ENCODE measurements at regions not wholly inside any gene's neighbourhood (a gene's known extent, or its start where the extent isn't known, plus 50 kb on each side); places are given as distances from the start of the nearest gene placed in this dataset.

DNA sequence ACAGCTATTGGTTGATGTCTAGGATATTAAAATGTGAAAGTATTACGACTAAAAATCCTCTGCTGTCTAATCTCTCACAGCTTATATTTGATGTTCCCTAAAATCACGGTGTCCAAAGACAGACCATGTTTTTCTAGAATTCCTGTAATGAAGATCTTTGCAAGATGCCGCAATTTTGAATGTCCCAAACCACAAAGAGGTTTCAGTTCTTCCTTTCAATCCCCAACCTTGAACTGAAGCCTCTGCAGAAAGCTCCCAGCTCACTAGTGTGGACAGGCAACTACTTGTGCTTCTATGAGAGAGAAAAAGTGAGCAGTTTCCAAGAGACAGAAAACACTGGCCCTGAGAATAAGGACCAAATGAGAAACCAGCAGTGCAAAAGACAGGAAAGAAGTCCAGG lies 370.1 kb downstream of the FOXA2 start:
- Histone ChIP-seq H2BK5ac (ENCODE audit: insufficient read length, low read length) (no peak overlapping the region), H2BK120ac (ENCODE audit: low read depth, low read length, poor library complexity, severe bottlenecking) (no peak overlapping the region), H3K9me3 (ENCODE audit: control insufficient read depth, low read depth, low read length) (no peaks in the 10 kb centered on the region), H4K5ac (ENCODE audit: insufficient read length, low read depth, low read length) (no peak overlapping the region), H3K18ac (ENCODE audit: insufficient read length, low read depth, low read length) (no peak overlapping the region), H3K4me1 (ENCODE audit: insufficient read depth, low read length) (no peaks in the 10 kb centered on the region), H3K23ac (ENCODE audit: insufficient read length, low read depth, low read length) (no peak overlapping the region), H2BK20ac (ENCODE audit: low read depth, low read length, poor library complexity, severe bottlenecking) (no peak overlapping the region), H2BK12ac (ENCODE audit: insufficient read length, low read depth, low read length) (no peak overlapping the region), H2AK5ac (ENCODE audit: insufficient read length, low read length) (no peak overlapping the region), H3K23me2 (ENCODE audit: insufficient read length, low read depth, low read length, poor library complexity, severe bottlenecking) (no peaks in the 10 kb centered on the region), H3K56ac (ENCODE audit: insufficient read length, low read depth, low read length) (no peak overlapping the region), H3K14ac (ENCODE audit: insufficient read depth, low read length) (no peak overlapping the region), H3K9ac (ENCODE audit: extremely low read depth, insufficient read length, low read length) (no peak overlapping the region), H4K20me1 (ENCODE audit: control insufficient read depth, insufficient read depth, insufficient read length) (no peaks in the 10 kb centered on the region), H3K27ac (ENCODE audit: insufficient read length, low read depth, low read length) (no peak overlapping the region), H3K4me2 (ENCODE audit: insufficient read depth, insufficient read length, low read length) (no peak overlapping the region), H3K27me3 (ENCODE audit: insufficient read depth, low read length) (no peaks in the 10 kb centered on the region), H3K4ac (ENCODE audit: low read depth, low read length) (no peak overlapping the region), H2AFZ (ENCODE audit: low read length) (no peak overlapping the region), H3K79me1 (ENCODE audit: insufficient read depth, low read depth, low read length, poor library complexity, severe bottlenecking) (no peaks in the 10 kb centered on the region), H3K79me2 (ENCODE audit: insufficient read depth, low read length) (no peaks in the 10 kb centered on the region), H4K8ac (replicated peaks; ENCODE audit: insufficient read length, low read depth, low read length) (no peak overlapping the region), H3T11ph (ENCODE audit: low read length) (no peak overlapping the region), H2BK15ac (ENCODE audit: low read depth, low read length) (no peak overlapping the region), H4K91ac (ENCODE audit: insufficient read length, low read depth, low read length) (no peak overlapping the region)
- WGBS (ENCODE audit: extremely low coverage, insufficient read length, low lambda C conversion rate) = no CpG with 5 or more reads among the region's 3 CpGs
- H3K36me3 Mint-ChIP-seq (ENCODE audit: insufficient read depth in 1 of 3, low read depth in 3 of 3) = peaks cover 0 to 1% (median 0%) of the 10 kb centered on the region in 3 experiments; a peak in 1 of 7 replicates
- peaks cover 9% of the 10 kb centered on the region in 2 experiments for H3K4me1 Mint-ChIP-seq
- H3K27ac Mint-ChIP-seq = no peak overlapping the region
- H3K4me3 Mint-ChIP-seq = no peak overlapping the region
- TF ChIP-seq, protein P1, sequence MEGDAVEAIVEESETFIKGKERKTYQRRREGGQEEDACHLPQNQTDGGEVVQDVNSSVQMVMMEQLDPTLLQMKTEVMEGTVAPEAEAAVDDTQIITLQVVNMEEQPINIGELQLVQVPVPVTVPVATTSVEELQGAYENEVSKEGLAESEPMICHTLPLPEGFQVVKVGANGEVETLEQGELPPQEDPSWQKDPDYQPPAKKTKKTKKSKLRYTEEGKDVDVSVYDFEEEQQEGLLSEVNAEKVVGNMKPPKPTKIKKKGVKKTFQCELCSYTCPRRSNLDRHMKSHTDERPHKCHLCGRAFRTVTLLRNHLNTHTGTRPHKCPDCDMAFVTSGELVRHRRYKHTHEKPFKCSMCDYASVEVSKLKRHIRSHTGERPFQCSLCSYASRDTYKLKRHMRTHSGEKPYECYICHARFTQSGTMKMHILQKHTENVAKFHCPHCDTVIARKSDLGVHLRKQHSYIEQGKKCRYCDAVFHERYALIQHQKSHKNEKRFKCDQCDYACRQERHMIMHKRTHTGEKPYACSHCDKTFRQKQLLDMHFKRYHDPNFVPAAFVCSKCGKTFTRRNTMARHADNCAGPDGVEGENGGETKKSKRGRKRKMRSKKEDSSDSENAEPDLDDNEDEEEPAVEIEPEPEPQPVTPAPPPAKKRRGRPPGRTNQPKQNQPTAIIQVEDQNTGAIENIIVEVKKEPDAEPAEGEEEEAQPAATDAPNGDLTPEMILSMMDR (conservative IDR thresholded peaks at IDR 0.05) = no peak
- peaks cover 2% of the 10 kb centered on the region; the same call in 1 of the 2 replicates for H3K27me3 Mint-ChIP-seq (ENCODE audit: low read depth)
- no peak for DNase-seq
- peaks cover 2% of the 10 kb centered on the region in 2 experiments; a peak in 2 of 5 replicates for H3K9me3 Mint-ChIP-seq

All from H9 (cell line).